ENCODE measurements at regions not wholly inside any gene's neighbourhood (a gene's known extent, or its start where the extent isn't known, plus 50 kb on each side); places are given as distances from the start of the nearest gene placed in this dataset.

DNA sequence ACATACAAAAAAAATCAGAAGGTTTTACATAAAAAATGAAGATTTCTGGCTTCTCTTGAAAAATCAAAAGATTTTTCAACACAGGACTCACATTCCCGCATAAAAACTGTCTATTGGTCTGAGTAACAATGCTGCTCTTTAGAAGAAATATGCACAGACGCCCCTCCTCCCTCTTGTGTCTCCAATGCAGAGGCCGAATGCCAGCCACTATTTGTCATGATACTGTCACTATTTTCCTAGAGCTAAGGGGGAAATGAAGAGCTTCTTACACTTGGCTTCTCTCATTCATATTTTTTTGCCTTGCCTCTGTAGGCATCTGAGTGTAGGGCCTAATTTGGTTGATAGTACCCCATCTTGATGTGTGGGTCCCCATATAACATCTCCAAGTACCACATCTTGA is 98.0 kb downstream of the BBS10 start:
- TF ChIP-seq, protein P1, sequence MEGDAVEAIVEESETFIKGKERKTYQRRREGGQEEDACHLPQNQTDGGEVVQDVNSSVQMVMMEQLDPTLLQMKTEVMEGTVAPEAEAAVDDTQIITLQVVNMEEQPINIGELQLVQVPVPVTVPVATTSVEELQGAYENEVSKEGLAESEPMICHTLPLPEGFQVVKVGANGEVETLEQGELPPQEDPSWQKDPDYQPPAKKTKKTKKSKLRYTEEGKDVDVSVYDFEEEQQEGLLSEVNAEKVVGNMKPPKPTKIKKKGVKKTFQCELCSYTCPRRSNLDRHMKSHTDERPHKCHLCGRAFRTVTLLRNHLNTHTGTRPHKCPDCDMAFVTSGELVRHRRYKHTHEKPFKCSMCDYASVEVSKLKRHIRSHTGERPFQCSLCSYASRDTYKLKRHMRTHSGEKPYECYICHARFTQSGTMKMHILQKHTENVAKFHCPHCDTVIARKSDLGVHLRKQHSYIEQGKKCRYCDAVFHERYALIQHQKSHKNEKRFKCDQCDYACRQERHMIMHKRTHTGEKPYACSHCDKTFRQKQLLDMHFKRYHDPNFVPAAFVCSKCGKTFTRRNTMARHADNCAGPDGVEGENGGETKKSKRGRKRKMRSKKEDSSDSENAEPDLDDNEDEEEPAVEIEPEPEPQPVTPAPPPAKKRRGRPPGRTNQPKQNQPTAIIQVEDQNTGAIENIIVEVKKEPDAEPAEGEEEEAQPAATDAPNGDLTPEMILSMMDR (IDR thresholded peaks at IDR 0.05; ENCODE audit: low read length), result no peak
- TF ChIP-seq EZH2 (optimal IDR thresholded peaks at IDR 0.05; ENCODE audit: low read depth, low read length), result no peak
